ENCODE measurements at regions not wholly inside any gene's neighbourhood (a gene's known extent, or its start where the extent isn't known, plus 50 kb on each side); places are given as distances from the start of the nearest gene placed in this dataset.

DNA sequence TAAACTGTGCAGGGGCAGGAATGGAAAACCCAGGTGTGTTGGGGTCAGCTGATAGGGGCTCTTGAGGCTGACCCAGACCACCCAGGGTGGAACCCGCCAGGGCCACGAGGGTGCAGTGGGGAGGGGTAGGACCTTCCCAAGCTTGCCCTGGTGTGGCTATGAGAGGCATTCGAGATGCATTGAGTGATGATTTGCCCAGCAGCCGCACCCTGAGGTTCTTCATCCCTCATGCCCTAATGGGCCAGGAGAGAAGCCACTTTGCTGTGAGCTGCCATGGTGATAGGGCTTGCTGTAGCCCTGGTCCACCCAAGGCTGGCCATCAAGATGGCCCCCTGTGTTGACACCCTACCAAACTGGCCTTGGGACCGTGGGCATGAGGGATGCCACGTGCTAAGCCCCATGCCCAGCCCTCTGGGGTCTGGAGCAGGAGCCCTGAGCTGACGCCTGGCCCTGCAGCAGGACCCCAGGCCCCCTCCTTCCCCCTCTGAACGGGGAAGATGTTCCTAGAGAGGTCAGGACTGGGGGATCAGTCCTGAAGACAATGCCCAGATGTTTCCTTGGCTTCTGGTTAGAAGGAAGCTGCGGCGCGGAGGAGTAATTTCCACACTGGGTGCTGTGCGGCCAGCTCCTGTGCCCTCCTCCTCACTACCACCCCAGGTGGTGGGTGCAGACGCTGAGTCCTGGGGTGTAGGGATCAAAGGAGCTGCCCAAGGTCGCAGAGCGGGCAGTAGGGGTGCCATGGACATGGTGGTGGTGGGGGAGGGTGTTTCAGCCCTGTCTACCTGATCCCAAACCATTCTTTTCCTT, 122.5 kb upstream of the HDAC4 start:
- no peak for TF ChIP-seq POLR2A (IDR thresholded peaks at IDR 0.05)
- TF ChIP-seq, protein P1, sequence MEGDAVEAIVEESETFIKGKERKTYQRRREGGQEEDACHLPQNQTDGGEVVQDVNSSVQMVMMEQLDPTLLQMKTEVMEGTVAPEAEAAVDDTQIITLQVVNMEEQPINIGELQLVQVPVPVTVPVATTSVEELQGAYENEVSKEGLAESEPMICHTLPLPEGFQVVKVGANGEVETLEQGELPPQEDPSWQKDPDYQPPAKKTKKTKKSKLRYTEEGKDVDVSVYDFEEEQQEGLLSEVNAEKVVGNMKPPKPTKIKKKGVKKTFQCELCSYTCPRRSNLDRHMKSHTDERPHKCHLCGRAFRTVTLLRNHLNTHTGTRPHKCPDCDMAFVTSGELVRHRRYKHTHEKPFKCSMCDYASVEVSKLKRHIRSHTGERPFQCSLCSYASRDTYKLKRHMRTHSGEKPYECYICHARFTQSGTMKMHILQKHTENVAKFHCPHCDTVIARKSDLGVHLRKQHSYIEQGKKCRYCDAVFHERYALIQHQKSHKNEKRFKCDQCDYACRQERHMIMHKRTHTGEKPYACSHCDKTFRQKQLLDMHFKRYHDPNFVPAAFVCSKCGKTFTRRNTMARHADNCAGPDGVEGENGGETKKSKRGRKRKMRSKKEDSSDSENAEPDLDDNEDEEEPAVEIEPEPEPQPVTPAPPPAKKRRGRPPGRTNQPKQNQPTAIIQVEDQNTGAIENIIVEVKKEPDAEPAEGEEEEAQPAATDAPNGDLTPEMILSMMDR (IDR thresholded peaks at IDR 0.05), result no peak
